GM15510 (cell line): ENCODE measurements at regions not wholly inside any gene's neighbourhood (a gene's known extent, or its start where the extent isn't known, plus 50 kb on each side); places are given as distances from the start of the nearest gene placed in this dataset.

Experiments used
- POLR2A ChIP-seq: IDR thresholded peaks from 3 replicates; pipeline ENCODE4 v1.6.1; 2011; ENCODE audit warnings: borderline replicate concordance; ENCODE audit not compliant: insufficient read length; ENCODE audit errors: extremely low read depth

GRCh38 chr1:245074232-245074747 is 80.5 kb upstream of the KIF26B start:
- no peak for TF ChIP-seq POLR2A

GRCh38 chr1:245070836-245071615 is 83.8 kb upstream of the KIF26B start:
- no peak for TF ChIP-seq POLR2A

GRCh38 chr1:245067257-245067656 is 87.5 kb upstream of the KIF26B start:
- no peak for TF ChIP-seq POLR2A

GRCh38 chr1:245062741-245063305 is 92.0 kb upstream of the KIF26B start:
- no peak for TF ChIP-seq POLR2A

- no peak for TF ChIP-seq POLR2A
Observed at GRCh38 chr1:245060684-245061374, 94.0 kb upstream of the KIF26B start.

- no peak for TF ChIP-seq POLR2A
Observed at GRCh38 chr1:245059806-245060424, 94.9 kb upstream of the KIF26B start.

GRCh38 chr1:245058882-245059281 is 95.9 kb upstream of the KIF26B start:
- no peak for TF ChIP-seq POLR2A

GRCh38 chr1:245058436-245058835 is 96.3 kb upstream of the KIF26B start:
- TF ChIP-seq POLR2A = no peak

- TF ChIP-seq POLR2A = no peak
Observed at GRCh38 chr1:245056913-245057312, 97.9 kb upstream of the KIF26B start.

GRCh38 chr1:245055752-245056151 is 99.0 kb upstream of the KIF26B start:
- TF ChIP-seq POLR2A = no peak

- TF ChIP-seq POLR2A = no peak
Observed at GRCh38 chr1:245054507-245055270, 100.1 kb upstream of the KIF26B start.

- TF ChIP-seq POLR2A = no peak
Observed at GRCh38 chr1:245054105-245054504, 100.7 kb upstream of the KIF26B start.

GRCh38 chr1:245052258-245052657 is 102.5 kb upstream of the KIF26B start:
- no peak for TF ChIP-seq POLR2A

- no peak for TF ChIP-seq POLR2A
Observed at GRCh38 chr1:245051349-245052221, 103.2 kb upstream of the KIF26B start.

GRCh38 chr1:245046769-245047168 is 108.0 kb upstream of the KIF26B start:
- TF ChIP-seq POLR2A = no peak
